H4 (cell line): ENCODE measurements at regions not wholly inside any gene's neighbourhood (a gene's known extent, or its start where the extent isn't known, plus 50 kb on each side); places are given as distances from the start of the nearest gene placed in this dataset.

Experiments used
- DNase-seq: peaks from one replicate; pipeline ENCODE4 v3.0.0-alpha.2; 2015; ENCODE audit warnings: low spot score

- no peak for DNase-seq
Observed at GRCh38 chr2:47265158-47265557, 88.8 kb upstream of the CALM2 start.

GRCh38 chr2:47264686-47265085 lies 88.4 kb upstream of the CALM2 start:
- DNase-seq: no peak

GRCh38 chr2:47264143-47264542 lies 87.8 kb upstream of the CALM2 start:
- DNase-seq: no peak

GRCh38 chr2:47262657-47263056 lies 86.3 kb upstream of the CALM2 start:
- no peak for DNase-seq

- no peak for DNase-seq
Observed at GRCh38 chr2:47260971-47261370, 84.7 kb upstream of the CALM2 start.

- no peak for DNase-seq
Observed at GRCh38 chr2:47259829-47260228, 83.5 kb upstream of the CALM2 start.

- no peak for DNase-seq
Observed at GRCh38 chr2:47257946-47258348, 81.6 kb upstream of the CALM2 start.

GRCh38 chr2:47256416-47257087 lies 80.2 kb upstream of the CALM2 start:
- DNase-seq: no peak

GRCh38 chr2:47255794-47256193 lies 79.5 kb upstream of the CALM2 start:
- no peak for DNase-seq

- no peak for DNase-seq
Observed at GRCh38 chr2:47254464-47254863, 78.2 kb upstream of the CALM2 start.

- no peak for DNase-seq
Observed at GRCh38 chr2:47253447-47253846, 77.1 kb upstream of the CALM2 start.

- DNase-seq: no peak
Observed at GRCh38 chr2:47251404-47251675, 75.0 kb upstream of the CALM2 start.

GRCh38 chr2:47250586-47251403 lies 74.5 kb upstream of the CALM2 start:
- no peak for DNase-seq

- DNase-seq: no peak
Observed at GRCh38 chr2:47249931-47250330, 73.6 kb upstream of the CALM2 start.

- no peak for DNase-seq
Observed at GRCh38 chr2:47249157-47249900, 73.0 kb upstream of the CALM2 start.

- DNase-seq: no peak
Observed at GRCh38 chr2:47243596-47244323, 67.4 kb upstream of the CALM2 start.

- DNase-seq: no peak
Observed at GRCh38 chr2:47241715-47242114, 65.4 kb upstream of the CALM2 start.

GRCh38 chr2:47239119-47239969 lies 63.0 kb upstream of the CALM2 start:
- DNase-seq: no peak

GRCh38 chr2:47238638-47239037 lies 62.3 kb upstream of the CALM2 start:
- DNase-seq: no peak

GRCh38 chr2:47237375-47238334 lies 61.3 kb upstream of the CALM2 start:
- no peak for DNase-seq
